NCI-H345 treated with DMSO at 0.1 percent for 48 hours (cell line): ENCODE measurements at regions not wholly inside any gene's neighbourhood (a gene's known extent, or its start where the extent isn't known, plus 50 kb on each side); places are given as distances from the start of the nearest gene placed in this dataset.
A peak's percentile ranks its signal among the peaks of the same experiment; 100 is the strongest.

ENCODE experiments used
- DNase-seq: peaks from one replicate; lab custom pipeline; 2025; ENCODE audit not compliant: unreplicated experiment; lab: John Stamatoyannopoulos, UW

DNA sequence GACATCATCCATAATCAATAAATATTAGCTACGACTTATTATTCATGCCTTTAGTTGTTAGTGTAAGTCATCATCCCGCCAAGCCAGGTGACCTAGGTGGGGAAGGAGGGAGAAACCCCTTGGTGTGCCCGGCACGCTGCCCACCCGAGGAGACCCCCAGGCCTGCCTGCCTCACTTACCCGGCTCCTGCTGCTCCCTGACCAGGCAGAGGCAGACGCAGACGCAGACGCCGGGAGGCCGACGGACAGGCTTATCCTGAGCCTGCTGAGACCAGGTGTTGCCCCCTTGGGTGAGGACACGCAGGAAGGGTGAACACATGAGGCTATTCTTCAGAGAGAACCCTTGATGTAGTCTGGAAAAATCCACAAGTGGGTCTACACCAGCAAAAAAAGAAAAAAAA, 401.8 kb downstream of the GALR1 start:
- DNase-seq, result no peak

DNA sequence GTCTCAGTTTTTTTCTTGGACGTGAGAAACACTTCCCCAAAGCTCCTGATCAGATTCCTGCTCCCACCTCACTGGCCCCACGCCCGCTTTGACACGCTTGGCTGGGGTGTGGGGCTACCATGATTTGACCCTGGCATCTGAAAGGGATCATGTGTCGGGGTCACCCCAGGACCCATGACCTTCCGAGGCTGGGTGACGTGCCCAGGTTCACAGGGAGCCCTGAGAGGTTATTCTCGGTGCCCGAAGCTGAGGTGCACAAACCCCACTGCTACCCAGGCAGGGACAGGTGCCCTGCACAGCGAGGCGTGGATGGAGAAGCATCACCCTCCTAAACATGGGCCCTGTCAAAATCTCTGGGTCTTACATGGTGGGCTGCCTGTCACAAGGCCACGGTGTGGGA, 404.1 kb downstream of the GALR1 start:
- no peak for DNase-seq

DNA sequence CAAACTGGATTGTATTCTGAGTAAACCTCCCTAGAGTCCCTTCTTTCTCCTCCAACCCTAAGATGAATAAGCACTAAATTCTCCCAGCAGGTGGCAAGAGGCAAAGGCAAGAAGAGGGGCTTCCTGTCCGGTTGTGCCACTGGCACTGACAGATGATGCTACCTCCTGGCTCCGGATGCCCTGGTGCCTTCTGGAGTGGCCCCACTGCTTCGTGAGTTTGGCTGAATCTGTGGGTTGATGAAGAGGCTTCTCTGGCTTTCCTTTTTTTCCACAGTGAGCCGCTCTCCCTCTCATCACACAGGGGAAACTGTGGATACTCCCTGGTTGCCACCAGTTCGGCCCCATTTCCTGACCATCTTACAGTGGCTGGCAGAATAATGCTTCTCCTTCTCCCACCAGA, 404.7 kb downstream of the GALR1 start:
- no peak for DNase-seq

DNA sequence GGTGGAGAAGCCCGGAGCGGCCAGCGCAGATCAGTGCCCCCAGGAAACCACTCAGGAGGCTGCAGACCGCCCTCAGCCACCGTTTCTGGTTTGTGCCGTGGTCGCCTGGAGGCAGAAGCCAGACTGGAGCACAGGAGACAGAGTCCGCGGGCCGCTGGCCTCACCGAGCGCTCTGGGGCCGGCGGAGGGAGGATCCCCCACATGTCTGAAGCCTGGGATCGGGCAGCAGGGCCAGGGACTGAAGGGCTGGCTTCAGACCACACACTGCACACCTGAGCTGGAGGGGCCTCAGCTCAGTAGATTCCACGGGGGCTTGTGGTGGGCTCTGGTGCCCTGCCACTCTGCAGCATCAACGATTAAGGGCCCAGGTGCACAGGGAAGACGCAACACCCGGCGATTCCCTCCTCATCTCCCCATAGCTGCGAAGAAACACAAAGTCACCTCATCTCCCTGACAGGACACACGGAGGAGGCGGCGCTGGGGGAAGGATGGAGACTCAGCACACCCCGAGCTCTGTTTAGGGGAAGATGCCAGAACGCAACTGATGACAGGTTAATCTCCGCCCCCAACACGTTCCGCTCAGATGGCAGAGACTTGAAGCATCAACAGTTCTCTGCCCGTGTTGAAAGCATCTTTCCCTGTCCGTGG, 408.1 kb downstream of the GALR1 start:
- DNase-seq, result no peak

DNA sequence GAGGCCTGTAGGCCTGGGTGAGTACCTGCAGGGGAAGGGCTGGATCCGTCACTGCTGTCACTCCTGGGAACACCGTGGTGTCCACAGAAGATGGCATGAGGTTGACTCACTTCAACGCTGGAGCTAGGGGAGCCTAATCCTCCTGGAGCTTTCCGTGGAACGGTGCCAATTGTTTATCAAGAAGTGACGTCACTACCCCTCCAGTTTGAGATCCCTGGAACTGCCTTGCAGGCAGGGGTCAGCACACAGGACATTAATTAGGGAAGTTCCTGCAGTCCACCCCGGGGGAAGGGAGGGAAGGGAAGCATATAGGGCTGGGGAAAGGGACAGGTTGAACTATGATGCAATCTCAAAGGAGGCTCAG, 408.6 kb downstream of the GALR1 start:
- no peak for DNase-seq

DNA sequence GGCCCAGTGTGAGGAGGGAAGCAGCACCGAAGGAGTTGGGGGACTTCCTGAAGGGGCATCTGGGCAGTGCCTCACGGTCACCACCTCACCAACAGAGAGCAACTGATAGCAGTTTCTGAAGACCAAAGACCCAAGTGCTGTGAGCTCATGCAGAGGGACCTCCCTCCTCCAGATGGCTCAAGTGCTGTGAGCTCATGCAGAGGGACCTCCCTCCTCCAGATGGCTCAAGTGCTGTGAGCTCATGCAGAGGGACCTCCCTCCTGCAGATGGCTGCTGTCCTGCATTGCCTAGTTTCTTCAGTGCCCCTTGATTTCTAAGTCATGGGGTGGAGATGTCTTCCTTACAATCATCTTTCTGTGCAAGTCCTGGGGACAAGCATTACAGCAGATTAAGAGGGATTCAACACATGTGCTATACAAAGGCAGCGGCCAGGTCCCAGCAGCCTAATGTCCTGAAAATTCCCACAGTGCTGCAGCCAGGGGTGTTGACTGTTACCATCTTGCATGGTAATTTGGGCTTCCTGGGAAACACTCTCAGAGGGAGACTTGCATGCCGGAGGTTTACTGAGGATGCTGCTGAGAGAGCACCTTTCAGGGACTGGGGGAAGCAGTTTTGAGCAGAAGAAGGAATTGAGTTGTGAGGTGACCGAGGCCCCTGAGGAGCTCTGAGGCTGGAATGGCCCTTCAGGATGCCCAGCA, 409.3 kb downstream of the GALR1 start:
- no peak for DNase-seq

DNA sequence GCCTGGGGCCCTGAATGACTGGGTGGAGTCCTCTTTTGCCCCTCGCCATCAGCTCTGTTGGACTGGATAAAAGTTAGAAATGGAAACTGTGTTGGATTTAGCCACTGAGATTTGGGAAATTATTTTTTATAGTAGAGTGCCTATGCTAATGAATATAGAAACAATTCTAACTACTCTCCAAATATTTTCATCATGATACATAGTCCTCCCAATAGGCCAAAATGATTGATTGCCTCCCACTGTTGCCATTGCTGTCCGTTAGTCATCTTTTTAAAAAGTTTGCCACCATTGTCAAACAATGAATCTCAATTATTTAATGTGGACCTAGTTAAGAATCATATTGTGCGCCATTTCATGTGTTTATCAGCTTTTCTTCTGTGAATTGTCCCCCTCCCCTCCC, 417.0 kb downstream of the GALR1 start:
- DNase-seq, result no peak

DNA sequence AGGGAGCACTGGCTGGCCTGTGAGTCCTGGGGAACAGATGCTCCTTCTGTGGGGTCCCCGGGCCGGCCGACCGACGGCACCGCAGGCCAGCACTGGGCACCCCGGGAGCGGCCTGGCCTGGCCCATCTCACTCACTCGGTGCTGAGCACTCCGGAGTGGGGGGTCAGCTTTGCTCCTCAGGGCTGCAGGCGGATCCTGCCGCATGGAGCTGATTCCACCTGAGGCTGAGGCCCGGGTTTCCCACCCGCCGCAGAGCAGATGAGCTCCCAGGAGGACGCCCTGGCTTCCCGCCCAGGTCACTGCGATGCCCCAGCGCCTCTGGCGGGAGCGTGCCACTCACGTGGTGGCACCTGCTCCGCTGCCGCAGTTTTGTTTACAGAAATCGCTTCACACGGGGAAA, 418.6 kb downstream of the GALR1 start:
- no peak for DNase-seq

DNA sequence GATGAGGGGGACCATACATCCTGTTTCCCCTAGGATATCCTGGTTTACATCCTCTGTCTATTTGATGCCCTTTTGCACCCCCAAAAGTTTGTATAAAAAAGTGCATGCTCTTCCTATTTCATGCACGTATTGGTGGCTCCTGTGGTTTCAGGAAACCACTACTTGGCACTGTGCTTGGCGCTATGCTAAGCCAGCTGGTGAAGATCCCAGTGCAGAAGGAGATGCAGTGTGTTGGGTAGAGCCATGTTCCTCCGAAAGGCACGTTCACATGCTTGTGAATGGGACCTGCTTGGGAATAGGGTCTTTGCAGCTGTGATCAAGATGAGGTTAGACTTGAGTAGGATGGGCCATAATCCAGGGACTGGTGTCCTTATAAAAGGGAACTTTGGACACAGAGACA, 419.7 kb downstream of the GALR1 start:
- DNase-seq, result no peak

DNA sequence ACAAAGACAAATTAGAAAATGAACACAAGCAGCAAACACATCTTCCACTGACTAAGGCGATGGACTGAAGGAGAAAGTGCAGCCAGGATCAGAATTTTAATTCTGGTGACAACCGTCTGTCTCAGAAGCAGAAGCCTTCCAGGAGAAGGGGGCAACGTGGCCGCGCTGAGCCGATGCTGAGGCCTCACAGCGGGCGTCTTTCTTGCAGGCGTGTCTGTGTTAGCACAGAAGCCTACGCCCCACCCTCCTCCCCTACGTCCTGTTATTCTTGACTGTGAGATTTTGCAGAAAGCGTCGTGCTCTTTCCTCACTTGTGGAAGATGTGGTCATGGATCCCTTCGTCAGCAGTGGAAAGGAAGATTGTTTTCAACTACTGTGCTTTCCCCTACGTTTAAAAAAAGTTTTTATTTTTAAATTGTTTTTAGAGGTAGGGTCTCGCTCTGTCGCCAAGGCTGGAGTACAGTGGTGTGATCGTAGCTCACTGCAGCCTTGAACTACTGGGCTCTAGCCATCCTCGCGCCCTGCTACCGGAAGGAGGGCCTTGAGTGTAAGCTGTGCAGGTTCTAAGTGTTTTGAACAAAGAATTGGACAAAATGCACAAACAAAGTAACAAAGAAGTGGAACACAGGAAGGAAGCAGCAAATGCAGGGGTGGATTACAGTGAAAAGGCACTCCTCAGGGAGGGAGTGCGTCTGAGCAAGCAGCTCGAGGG, 422.0 kb downstream of the GALR1 start:
- peak; percentile 9 for DNase-seq

DNA sequence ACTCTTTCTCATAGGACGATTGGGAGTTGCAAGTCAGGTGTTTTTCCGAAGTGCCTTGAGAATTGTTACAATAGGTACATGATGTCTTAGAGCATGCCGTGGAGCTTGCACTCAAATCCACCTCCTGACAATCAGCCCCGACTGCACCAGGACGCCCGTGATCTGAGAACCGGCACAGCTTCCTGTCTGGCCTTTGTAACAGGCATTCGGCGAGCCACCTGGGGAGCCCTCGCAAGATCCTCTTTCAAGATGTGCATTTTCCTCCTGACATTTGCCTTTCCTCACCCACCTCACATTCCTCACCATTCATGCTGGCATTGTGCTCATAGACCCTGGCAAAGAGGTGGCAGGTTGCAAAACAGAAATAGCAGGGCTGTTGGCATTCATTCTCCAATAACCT, 427.3 kb downstream of the GALR1 start:
- no peak for DNase-seq

DNA sequence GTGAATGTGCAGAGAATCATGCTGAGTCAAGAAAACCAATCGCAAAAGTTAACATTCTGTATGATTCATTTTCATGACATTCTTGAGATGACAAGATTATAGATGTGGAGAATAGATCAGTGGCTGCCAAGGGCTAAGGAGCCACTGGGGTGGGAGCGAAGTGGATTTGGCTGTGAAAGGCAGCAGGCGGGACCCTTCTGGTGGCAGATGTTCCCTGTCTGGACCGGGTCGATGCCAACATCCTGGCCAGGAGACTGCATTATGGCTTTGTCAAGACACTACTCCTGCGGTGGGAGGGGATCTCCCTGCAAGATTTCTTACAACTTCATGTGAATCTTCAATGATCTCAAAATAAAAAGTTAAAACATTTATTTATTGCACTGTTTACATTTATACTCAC, 427.9 kb downstream of the GALR1 start:
- no peak for DNase-seq

DNA sequence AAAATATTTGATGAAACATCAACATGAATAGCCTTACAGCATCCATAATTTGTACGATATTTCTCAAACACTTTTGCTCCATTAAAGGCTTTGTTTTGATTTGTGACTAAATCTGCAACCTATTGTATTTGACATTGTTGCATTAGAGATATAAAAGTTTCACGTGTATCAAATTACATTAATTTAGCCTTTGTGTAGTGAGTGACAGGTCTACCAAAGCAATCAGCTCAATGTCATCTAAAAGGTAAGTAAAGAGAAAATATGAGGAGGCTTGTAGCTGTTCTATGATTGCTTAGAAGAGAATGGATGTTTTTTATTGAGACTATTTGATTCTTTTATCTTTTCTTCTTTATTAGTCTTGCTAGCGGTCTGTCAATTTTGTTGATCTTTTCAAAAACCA, 430.2 kb downstream of the GALR1 start:
- DNase-seq, result no peak

DNA sequence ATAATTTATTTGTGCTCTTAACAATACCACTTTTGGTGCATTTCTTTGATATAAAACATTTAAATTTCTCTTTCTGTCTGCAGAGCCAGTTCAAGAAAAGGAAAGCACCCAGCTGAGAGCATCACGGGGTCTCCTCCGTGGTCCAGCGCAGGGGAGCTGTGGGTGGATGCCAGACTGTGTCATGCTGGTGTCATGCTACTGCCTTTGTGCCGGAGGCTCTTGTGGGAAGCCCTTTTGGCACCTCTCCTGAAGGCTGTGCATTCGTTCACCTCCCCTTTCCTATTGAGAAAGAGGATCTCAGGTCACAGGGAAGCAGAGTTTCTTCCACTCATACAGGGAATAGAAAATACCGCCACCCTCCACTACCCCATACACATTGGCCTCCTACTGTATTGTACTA, 450.4 kb downstream of the GALR1 start:
- no peak for DNase-seq

DNA sequence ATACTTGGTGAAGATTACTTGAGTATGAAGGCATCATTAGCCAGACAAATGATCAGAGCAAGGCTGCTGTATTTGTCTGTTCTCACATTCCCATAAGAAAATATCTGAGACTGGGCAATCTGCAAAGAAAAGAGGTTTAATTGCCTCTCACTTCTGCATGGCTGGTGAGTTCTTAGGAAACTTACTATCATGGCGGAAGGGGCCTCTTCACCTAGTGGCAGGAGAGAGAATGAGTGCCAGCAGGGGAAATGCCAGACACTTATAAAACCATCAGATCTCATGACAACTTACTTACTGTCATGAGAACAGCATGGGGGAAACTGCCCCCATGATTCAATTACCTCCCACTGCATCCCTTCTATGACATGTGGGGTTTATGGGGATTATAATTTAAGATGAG, 452.3 kb downstream of the GALR1 start:
- DNase-seq, result no peak

DNA sequence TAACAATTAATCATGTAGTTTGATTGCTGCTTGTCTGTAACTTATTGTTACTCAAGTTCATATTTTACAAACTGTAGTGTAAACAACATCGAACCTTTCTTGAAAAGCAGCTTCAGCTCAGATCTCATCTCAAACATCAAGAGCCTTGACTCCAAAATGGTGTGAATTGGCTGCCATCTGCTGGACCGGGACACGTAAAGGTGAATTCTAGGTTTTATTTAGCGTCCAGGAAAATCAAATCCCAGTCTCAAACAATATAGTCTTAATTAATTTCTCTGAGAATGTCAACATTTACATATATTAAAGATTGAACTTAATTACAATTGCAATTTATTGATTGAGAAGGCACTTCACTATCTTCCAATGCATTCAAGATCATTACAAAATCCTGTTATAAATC, 453.0 kb downstream of the GALR1 start:
- DNase-seq, result peak; percentile 46

DNA sequence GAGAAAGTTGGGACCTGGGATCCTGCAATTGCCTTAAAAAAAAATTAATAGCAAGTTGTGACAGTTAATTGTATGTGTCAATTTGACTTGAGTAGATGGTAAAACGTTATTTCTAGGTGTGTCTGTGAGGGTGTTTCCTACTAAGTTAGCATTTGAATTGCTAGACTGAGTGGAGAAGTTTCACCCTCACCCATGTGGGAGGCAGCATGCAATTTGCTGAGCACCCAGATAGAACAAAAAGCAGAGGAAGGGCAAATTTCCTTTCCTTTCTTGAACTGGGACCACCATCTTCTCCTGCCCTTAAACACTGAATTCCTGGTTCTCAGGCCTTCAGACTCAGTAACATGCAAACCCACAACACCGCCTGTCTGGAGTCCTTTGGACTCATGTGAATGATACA, 455.7 kb downstream of the GALR1 start:
- DNase-seq, result no peak

DNA sequence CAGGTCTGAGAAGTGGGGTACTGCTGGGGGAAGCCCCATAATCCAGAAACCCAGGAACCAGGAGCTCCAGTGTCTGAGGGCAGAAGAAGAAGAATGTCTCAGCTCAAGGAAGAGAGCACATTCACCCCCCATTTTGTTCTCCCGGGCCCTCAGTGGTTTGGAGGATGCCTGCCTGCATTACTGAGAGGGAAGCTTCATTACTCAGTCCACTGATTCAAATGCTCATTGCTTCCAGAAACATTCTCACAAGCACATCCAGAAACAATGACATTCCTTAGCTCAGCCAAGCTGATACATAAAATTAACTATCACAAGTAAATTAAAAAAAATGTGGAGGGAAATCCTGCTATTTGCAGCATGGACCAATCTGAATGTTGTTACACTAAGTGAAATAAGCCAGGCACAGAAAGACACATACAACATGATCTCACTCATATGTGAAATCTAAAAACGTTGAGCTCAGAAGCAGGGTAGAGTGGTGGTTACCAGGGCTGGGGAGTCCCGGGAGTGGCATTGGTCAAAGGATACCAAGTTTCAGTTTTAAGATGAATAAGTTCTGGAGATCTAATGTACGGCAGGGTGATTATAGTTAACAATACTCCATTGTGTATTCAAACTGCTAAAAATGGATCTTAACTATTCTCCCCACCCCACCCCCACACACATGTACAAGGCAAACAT, 459.3 kb downstream of the GALR1 start:
- no peak for DNase-seq

DNA sequence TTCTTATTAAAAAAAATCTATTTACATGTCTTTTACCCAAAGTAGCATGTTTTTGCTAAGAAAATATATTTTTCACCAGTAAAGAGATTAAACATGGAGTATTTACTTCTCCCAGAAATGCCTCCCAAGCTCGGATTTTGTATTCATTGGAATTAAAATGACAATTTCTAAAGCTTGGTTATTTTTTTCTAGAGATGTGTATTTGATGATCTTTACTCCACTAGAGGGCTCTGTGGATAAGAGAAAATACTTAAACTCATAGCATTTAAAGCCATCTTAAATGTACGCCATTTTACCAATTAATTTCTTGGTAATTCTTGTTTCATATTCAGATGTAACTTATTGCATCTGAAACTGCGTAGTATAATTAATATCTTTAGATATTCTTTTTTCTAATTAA, 461.4 kb downstream of the GALR1 start:
- peak; percentile 14 for DNase-seq

DNA sequence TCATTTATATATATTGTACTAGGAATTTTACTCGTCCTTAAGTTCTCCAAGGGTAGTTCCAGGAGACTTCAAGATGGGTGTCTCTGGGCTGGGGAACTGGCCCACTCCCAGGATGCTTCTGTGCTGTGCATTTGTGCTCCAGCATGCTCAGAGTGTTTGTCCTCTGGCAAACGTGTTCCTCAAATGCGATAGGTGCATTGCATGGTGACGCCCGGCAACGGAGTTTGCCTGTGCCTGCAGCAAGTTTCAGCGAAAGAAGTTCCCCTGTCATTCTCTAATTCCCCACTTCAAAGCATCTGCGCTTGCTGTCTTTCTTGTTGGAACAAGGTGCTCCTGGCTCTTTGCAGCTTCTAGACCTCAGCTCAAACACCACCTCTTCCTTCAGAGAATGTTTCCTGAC, 465.1 kb downstream of the GALR1 start:
- no peak for DNase-seq

DNA sequence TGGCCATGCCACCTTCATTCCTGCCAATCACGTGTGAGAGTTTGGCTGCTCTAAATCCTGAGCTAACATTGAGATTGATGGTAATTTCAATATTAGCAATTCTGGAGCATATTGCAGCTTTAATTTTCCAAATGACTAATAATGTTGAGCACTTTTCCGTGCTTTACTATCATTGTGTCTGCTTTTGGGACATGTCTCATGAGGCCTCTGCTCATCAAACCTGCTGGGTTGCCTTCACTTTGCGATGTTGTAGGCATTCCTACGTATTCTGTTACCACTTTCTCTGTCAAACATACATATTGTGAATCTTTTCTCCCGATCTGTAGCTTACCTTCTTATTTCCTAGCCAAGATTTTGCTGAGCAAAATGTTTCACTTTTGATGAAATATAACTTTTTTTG, 466.6 kb downstream of the GALR1 start:
- DNase-seq, result no peak

DNA sequence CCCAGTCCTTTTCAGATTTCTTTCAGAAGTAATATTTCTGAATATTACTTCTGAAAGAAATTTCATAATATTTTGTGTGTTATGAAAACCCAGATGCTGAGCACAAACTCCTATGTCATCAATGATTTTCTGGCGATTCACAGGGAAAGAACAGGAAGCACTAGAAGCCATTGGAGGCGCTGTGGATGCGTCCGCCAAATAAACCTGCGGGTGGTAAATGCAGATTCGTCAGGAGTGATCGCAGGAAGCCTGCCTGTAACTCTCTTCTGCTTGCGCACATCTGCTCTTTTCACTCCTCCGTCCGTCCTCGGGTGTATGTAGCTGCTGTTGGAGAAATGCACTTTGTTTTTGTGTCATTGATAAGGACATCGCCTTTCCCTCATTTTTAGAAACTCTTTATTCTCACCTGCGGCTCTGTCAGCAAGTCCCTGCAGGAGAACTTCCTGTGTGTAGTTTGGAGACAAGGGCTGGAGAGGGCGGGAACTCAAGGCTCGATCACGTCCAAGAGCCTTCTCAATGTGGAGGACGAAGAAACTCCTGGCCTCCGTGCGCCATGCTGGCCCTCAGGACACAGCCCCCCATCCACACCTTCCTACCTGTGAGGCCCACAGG, 483.8 kb downstream of the GALR1 start:
- no peak for DNase-seq
